ENCODE measurements at regions not wholly inside any gene's neighbourhood (a gene's known extent, or its start where the extent isn't known, plus 50 kb on each side); places are given as distances from the start of the nearest gene placed in this dataset.

DNA sequence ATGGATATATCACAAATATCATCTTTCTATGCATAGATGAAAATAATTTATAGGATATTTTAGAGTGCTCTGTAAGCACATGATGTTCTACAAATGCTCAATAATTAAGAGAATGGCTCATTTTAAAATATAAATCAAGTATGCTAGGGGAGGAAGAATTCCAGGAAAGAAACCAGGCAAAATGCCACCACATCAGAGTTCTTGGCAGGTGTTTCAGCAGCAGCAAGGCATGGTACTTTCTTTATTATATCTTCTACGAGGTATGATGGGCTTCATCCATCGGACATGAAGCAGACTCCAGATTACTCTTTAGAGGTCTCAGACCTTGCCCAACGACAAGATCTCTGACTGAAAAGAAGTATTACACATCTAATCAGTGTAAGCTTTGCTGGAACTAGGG is 316.3 kb upstream of the ARRDC3 start:
- no peak for DNase-seq (ENCODE audit: low read depth)
- TF ChIP-seq, protein P1, sequence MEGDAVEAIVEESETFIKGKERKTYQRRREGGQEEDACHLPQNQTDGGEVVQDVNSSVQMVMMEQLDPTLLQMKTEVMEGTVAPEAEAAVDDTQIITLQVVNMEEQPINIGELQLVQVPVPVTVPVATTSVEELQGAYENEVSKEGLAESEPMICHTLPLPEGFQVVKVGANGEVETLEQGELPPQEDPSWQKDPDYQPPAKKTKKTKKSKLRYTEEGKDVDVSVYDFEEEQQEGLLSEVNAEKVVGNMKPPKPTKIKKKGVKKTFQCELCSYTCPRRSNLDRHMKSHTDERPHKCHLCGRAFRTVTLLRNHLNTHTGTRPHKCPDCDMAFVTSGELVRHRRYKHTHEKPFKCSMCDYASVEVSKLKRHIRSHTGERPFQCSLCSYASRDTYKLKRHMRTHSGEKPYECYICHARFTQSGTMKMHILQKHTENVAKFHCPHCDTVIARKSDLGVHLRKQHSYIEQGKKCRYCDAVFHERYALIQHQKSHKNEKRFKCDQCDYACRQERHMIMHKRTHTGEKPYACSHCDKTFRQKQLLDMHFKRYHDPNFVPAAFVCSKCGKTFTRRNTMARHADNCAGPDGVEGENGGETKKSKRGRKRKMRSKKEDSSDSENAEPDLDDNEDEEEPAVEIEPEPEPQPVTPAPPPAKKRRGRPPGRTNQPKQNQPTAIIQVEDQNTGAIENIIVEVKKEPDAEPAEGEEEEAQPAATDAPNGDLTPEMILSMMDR (conservative IDR thresholded peaks at IDR 0.05; ENCODE audit: low read depth, low read length): no peak
- H3K4me3 ChIP-seq (ENCODE audit: low read depth, low read length): no peak overlapping the region

DNA sequence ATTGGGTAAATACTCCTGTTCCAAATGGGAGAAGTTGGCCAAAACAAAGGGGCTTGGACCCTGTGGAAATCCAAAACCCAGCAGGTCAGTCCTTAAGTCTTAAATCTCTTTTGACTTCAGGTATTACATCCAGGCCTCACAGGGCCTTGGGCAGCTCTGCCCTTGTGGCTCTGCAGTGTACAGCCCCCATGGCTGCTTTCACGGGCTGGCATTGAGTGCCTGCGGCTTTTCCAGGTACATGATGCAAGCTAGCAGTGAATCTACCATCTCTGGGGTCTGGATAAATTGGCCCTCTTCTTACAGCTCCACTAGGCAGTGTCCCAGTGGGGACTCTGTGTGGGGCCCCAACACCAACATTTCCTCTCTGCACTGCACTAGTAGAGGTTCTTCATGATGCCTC is 308.5 kb upstream of the ARRDC3 start:
- no peak overlapping the region for H3K4me3 ChIP-seq (ENCODE audit: low read depth, low read length)
- no peak for DNase-seq (ENCODE audit: low read depth)
- TF ChIP-seq, protein P1 (conservative IDR thresholded peaks at IDR 0.05; ENCODE audit: low read depth, low read length): no peak

DNA sequence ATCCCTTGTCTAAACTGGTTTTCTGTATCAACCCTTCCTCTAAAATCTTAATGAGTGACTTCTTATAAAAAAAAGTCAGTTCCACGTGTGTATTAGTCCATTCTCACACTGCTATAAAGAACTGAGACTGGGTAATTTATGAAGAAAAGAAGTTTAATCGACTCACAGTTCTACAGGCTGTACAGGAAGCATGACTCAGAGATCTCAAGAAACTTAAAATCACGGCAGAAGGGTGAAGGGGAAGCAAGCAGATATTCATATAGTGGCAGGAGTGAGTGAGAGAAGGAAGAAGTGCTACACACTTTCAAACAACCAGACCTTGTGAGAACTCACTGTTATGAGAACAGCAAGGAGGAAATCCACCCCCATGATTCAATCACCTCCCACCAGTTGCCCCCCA is 307.8 kb upstream of the ARRDC3 start:
- DNase-seq (ENCODE audit: low read depth): no peak
- H3K4me3 ChIP-seq (ENCODE audit: low read depth, low read length): no peak overlapping the region
- TF ChIP-seq, protein P1 (conservative IDR thresholded peaks at IDR 0.05; ENCODE audit: low read depth, low read length): no peak

DNA sequence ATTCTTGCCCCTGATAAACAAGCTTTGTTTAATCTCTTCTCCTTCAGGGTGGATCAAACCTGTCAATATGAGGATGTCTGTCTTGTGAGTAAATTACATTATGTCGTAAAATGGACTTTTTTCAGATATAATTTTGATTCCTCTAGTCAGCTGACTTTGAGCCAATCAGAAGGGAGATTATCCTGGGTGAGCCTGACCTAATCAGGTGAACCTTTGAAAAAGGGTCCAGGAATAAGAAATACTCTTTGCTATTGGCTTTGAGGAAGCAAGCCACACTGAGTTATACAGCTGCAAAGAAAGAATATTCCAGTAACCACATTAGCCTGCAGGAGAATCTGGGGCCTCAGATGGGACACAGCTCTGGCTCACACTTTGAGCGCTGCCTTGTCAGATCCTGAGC is 304.3 kb upstream of the ARRDC3 start:
- TF ChIP-seq, protein P1 (conservative IDR thresholded peaks at IDR 0.05; ENCODE audit: low read depth, low read length): no peak
- no peak overlapping the region for H3K4me3 ChIP-seq (ENCODE audit: low read depth, low read length)
- DNase-seq (ENCODE audit: low read depth): no peak

DNA sequence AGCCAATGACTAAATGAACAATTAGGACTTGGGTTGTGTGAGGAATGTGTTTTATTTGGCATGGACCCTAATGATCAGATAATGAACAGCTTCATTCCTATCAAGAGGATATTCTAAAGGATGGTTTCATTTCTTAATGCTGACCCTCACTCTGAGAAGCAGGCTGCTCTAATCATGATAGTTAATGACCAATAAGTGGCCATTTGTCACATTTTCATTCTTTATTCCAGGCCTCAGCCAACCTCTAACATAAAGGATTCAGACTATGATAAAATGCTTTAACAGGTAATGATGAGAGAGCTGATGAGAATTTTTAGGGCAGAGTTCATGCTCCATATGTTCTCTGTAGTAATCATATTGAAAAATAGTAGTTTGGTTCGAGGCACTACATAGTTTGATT is 301.5 kb upstream of the ARRDC3 start:
- no peak overlapping the region for H3K4me3 ChIP-seq (ENCODE audit: low read depth, low read length)
- no peak for DNase-seq (ENCODE audit: low read depth)
- TF ChIP-seq, protein P1 (conservative IDR thresholded peaks at IDR 0.05; ENCODE audit: low read depth, low read length): no peak

DNA sequence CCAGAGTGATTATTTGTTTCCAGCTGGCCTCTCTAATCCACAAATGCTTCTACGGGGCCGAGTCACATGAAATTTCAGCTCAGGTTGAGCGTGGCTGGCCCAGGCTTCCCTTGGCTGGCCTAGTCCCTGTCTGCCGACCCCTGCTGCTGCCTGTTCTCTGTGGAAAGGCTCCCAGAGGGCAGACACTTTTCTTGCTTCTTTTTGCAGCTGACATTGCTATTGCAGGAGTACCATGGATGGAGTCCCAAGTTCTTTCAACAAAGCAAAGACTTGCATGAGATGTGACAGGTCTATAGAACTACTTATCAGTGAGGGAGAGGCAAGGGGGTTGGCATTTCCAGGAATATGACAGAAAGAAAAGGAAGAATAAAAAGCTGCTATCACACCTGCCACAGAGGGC is 287.4 kb upstream of the ARRDC3 start:
- TF ChIP-seq, protein P1 (conservative IDR thresholded peaks at IDR 0.05; ENCODE audit: low read depth, low read length): no peak
- no peak overlapping the region for H3K4me3 ChIP-seq (ENCODE audit: low read depth, low read length)
- DNase-seq (ENCODE audit: low read depth): no peak

DNA sequence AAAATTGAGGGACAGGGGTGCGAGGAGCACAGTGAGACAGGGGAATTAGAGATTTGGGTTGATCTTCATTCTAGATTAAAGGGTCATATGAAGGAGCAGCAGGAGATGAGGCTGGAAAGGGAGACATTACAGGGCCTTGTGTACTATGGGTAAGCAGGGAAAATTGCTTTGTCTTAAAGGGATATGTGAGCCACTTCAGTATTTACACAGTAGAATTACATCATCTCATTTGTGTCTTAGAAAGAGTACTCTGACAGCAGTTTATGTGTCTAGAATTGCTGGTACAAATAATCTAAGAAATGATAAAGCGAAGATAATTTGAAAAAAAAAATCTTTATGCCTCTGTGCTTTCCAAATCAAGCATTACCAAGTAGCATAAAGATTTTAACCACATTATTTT is 287.0 kb upstream of the ARRDC3 start:
- no peak overlapping the region for H3K4me3 ChIP-seq (ENCODE audit: low read depth, low read length)
- DNase-seq (ENCODE audit: low read depth): no peak
- TF ChIP-seq, protein P1 (conservative IDR thresholded peaks at IDR 0.05; ENCODE audit: low read depth, low read length): no peak

Data from epithelial cell of proximal tubule (primary cell).